K562 (cell line): ENCODE measurements at regions not wholly inside any gene's neighbourhood (a gene's known extent, or its start where the extent isn't known, plus 50 kb on each side); places are given as distances from the start of the nearest gene placed in this dataset.

Source experiments
- DEAF1 ChIP-seq: fragments of 450-650 bp; formaldehyde crosslinking; IDR thresholded peaks from 2 replicates; pipeline ENCODE4 v1.4.0; 2020; ENCODE audit warnings: mild to moderate bottlenecking, moderate library complexity
- ETV1 ChIP-seq: fragments of 450-650 bp; conservative IDR thresholded peaks from 2 replicates; pipeline ENCODE4 v1.6.1; 2016; ENCODE audit warnings: missing genetic modification characterization, control low read depth, low read depth, missing compliant biosample characterization
- HDAC1 ChIP-seq, 2 experiments: fragments of 450-650 bp; IDR thresholded peaks; 2 replicates each; pipeline ENCODE4 v1.6.1; 2016 to 2017; ENCODE audit warnings: inconsistent platforms in 1 of 2, mild to moderate bottlenecking in 1 of 2, moderate library complexity in 1 of 2
- ZNF592 ChIP-seq: fragments of 450-650 bp; IDR thresholded peaks from 2 replicates; pipeline ENCODE4 v1.6.1; 2017; ENCODE audit warnings: antibody characterized with exemption, mild to moderate bottlenecking

- no peak for TF ChIP-seq ETV1 (tag)
- no peak for TF ChIP-seq HDAC1 (IDR thresholded peaks at IDR 0.05)
- TF ChIP-seq DEAF1 (CRISPR knock-in tag) = no peak
- TF ChIP-seq ZNF592 = no peak
Measured at GRCh38 chr10:42932116-42932515, 144.8 kb upstream of the RET start (continued).
